ENCODE measurements at regions not wholly inside any gene's neighbourhood (a gene's known extent, or its start where the extent isn't known, plus 50 kb on each side); places are given as distances from the start of the nearest gene placed in this dataset.

DNA sequence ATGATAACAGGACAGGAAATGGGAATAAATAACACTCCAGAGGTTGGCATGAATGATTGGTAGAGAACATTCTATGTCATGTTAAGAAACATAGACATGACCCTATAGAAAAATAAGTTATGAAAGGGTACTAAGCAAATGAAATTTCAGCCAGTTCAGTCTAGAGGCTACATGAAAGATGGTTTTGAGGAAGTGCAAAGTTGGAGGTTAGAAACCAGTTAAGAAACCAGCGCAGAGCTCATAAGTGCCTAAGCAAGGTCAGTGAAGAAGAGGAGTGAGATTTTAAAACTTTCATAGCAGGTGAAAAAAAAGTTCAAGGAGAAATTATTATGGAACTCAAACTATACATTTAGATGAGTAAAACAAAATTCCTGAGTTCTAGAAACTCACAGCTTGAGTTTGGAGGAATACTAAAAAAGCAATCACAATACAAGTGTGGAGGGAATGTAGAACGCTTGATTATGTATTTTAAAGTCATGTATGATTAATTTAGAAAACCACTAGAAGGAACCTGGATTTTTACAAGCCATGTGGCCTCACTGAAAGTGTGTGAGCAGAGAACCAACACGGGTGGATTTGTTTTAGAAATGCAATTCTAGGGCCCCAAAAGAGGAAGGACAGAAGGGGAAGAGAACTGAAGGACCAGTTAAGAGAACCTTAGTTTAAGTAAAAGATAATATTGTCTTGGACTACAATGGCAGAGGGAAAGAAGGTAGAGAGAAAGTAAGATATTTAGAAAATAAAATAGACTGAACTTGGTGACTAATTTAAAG lies 162.4 kb downstream of the PCDH20 start:
- no peak for TF ChIP-seq NFYB (CRISPR knock-in tag; conservative IDR thresholded peaks at IDR 0.05; ENCODE audit: low read depth)
- TF ChIP-seq, protein P1, sequence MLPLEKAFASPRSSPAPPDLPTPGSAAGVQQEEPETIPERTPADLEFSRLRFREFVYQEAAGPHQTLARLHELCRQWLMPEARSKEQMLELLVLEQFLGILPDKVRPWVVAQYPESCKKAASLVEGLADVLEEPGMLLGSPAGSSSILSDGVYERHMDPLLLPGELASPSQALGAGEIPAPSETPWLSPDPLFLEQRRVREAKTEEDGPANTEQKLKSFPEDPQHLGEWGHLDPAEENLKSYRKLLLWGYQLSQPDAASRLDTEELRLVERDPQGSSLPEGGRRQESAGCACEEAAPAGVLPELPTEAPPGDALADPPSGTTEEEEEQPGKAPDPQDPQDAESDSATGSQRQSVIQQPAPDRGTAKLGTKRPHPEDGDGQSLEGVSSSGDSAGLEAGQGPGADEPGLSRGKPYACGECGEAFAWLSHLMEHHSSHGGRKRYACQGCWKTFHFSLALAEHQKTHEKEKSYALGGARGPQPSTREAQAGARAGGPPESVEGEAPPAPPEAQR (CRISPR knock-in tag; IDR thresholded peaks at IDR 0.05): no peak

Data from WTC11 (cell line).